HG02759 (cell line): ENCODE measurements at regions not wholly inside any gene's neighbourhood (a gene's known extent, or its start where the extent isn't known, plus 50 kb on each side); places are given as distances from the start of the nearest gene placed in this dataset.

Source experiments
- ATAC-seq: cut with Tn5 transposase; IDR thresholded peaks from one replicate; pipeline ENCODE4 v1.9.1; 2021; ENCODE audit warnings: mild to moderate bottlenecking, moderate library complexity; ENCODE audit not compliant: unreplicated experiment

DNA sequence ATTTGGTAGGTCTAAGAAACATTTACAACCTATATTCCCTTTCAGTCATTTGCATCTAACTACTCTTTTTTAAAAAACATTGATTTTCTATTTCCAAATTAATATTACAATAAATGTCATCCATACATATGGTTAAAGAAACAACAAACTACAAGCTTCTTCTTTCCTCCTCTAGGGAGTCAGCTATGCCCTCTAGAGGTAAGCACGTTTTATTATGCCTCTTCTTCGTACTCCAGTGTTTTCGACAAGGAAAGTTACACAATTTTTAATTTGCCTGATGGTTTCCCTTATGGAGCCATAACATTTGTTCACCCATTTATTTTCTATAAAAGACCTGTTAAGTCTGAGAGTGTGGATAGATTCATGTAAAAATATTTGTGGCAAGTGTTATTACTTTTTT, 183.4 kb upstream of the CDH7 start:
- ATAC-seq: no peak

DNA sequence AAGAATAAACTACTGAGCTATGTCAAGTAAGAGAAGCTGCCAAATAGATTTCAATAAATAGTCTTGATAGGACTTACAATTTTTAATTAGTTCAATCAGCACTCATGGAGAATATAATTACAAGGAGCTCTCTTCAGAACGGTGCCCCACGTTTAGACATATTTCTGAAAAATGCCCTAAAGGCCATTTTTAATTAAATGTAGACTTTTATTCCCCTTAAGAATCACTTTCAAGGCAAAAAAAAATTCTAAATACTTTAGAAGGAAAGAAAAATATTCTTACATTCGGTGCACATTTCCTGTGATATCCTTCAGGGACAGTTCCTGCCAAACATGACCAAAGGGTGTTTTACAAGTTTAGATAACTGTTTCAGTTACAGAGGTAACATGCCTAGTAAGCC, 202.5 kb upstream of the CDH7 start:
- no peak for ATAC-seq

DNA sequence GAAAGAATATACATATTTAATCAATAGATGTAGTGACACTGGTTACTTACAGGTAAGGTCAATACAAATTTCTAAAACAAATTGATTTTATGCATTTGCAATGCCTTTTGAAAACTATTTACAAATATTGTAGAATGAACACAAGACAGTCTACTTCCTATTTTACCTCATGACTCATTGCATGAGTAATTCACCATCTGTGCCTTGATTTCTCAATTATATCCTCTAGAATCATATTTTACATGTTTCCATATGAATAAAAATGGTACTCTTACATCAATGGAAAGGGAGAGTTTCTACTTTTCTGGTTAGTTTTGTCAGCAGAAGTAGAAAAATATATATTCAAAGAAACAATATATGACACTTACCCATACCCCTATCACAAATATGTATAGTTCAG, 203.8 kb upstream of the CDH7 start:
- no peak for ATAC-seq

DNA sequence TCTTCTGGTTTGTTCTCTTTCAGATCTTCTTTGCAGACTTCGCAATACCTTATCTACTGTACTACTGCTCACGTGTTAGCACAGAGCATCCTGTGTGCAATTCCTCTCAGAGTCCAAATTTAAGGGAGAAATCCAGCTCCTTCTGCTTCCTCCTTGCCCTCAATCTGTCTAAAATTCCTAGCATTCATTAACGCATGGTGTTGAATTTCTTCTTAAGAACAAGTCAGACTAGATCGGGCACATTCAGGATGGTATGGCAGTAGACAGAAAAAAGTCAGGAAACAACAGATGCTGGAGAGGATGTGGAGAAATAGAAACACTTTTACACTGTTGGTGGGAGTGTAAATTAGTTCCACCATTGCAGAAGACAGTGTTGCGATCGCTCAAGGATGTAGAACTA, 206.1 kb upstream of the CDH7 start:
- ATAC-seq: no peak

DNA sequence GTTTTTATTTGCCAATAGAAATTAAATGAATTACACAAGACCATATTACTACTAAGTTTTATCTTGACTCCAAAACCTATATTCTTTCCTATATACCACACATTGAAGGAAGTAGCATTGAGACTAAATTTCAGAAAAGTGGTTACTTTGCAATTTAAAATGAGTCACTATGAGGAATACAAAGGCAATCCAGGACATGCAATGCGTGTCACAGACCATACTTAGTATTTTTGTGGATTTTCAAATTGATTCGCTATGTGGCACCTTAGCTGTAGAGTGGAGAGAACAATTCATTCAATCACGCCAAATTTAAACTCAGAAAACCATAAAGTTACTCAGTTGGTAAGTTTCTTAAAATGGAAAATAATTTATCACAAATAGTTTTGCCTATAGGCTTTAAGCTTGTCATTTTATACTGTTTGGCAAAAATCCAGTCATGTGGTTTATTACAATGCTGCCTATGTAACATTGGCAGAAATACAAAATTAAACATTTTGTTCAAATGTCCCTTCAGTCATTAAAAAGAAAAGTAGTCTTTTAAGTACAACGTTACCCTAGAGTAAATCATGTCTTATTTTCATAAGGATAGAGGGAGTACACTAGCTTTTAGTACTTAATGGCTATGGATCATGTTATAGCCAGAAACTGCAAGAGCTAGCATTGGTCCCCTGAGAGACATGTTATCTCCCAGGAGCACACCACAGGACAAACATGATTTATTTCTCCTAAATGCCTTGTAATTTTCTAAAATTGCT, 222.8 kb upstream of the CDH7 start:
- no peak for ATAC-seq

DNA sequence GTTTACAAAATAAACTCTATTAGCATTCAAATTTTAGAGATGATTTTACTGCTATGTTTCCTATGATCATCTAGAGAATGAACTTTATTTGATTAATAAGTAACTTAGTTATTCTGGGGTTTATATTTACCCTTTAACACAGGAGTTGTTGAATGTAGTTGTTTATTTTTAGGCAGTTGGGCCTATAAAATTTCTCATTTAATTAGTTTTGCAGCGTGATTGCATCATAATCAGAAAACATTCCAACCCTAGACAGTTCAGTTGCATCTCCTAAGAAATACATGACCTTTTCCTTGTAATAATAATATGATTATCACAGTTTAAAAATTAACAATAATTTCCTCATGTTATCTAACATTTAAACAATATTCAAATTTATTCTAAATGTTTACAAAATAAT, 224.7 kb upstream of the CDH7 start:
- ATAC-seq: no peak

DNA sequence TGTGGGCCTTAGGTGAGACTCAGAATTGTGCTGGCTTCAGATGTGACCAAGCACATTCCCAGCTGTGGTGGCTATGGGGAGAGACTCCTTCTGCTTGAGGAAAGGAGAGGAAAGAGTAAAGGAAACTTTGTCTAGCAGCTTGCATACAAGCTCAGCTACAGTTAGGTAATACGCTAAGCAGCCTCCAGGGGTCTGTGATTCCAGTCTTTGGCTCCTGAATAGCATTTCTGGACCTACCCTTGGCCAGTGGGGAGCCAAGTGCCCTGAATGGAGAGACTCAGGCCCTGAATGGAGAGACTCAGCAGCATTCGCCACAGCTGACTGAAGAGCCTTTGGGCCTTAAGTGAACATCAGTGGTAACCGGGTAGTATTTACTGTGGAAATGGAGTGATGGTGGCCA, 227.4 kb upstream of the CDH7 start:
- ATAC-seq: no peak

DNA sequence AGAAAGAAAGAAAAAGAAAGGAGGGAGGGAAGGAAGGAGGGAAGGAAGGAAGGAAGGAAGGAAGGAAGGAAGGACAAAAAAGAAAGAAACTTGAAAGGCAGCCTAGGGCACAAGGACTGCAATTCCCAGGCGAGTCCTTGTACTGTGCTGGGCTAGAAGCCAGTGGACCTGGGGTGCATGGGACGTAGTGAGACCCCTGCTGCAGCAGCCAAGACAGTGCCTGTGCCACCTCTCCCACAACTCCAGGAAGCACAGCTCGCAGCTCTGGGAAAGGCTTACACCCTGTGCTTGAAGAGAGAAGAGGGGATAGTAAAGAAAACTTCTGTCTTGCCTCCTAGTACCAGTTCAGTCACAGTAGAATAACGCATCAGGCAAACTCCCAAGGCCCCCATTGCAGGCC, 227.9 kb upstream of the CDH7 start:
- ATAC-seq: no peak

DNA sequence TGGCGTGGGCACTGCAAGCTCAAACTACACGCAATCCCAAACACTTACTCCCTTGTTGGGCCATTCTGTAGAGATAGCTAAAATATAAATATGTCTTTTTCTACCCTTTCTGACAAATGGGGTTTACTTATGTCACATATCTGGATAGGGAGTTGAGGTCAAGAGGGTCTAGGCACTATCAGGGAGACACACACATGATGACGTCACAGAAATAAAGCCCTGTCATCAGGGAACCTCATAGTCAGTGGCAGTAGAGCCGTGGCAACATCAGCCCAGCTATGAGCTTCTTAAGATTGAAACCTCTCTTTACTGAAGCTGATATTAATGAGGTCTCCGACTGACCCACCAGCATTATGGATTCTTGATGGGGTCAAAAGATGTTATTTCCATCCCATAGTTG, 234.6 kb upstream of the CDH7 start:
- no peak for ATAC-seq

DNA sequence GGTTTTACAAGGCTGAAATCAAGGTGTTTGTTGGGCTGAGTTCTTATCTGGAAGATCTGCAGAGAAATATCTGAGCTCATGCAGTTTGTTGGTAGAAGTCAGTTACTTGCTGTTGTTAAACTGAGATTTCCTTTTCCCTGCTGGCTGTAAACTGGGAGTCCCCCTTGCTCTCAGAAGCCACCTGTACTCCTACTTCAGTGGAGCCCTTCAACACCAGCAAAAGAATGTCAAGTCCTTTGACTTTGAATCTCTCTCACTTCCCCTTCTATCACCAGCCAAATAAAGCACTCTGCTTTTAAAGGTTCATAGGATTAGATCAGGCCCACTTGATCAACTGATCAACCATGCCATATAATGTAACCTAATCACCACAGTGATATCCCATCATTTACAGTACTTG, 252.2 kb upstream of the CDH7 start:
- ATAC-seq: no peak

DNA sequence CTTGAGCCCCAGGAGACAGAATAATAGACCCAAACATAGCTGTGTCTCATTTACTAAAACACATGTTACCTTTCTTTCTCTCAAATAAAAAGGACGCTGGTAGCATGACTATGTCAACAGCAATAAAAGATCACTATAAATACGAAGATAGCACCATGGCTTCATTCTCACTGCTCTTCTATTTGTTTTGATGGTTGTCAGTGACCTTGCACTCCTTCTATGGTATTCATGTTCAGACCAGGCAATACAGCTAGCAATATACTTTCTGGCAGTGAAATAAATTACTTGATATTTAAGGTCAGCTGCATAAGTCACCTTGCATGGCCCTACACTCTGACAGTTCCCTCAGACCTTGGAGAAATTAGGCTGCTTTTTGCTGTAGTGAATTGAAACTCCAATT, 263.2 kb upstream of the CDH7 start:
- no peak for ATAC-seq

DNA sequence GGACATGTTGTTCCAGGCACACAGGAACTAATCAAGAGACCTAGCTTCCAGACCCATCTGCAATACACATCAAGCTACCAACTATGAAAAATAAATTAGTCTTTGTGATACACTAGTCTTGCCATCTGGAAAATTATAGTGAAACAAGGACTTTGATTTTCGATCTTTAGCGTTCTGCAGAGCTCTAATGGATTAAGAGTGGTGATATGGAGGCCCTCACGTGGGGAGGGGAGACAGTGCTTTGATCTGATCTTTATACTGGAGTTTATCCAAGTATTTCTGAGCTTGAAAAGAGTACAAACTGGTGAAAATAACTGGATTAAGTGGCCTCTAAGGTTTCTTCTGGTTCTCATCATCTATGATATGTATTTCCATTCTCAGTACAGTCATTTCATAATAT, 273.4 kb upstream of the CDH7 start:
- no peak for ATAC-seq

DNA sequence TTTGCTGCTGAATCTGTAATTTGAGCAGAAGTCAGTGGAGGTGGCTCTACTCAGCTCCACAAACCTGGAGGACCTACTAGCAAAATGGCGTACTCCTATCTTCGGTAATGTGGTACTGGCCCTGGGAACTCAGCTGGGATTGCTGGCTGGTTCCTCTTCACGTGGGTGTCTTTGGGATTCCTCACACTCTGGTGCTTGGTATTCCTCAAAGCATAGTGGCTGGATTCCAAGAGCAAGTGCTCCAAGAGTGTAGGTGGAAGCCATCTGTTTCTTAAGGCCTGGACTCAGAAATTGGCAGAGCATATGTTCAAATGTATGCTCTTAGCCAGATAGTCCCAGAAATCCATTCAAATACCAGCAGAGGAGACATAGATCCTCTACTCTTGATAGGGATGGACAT, 281.9 kb upstream of the CDH7 start:
- ATAC-seq: no peak

DNA sequence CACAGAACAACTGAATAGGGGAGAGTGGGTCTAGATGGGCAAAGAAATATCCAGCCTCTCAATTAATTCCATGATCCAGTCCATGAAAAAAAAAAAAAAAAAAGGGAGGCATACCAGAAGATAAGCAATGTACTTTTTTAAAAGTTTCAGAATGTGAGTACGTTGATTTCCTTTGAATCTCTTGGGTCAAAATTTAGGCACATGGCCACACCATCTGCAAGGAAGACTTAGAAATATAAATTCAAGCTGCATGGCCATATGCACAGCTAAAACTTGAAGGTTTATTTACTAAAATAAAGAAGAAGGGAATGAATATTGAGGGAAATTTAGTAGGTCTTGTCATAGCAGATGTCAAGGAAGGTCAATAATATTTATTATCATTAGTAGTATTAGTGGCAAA, 286.5 kb upstream of the CDH7 start:
- ATAC-seq: no peak

DNA sequence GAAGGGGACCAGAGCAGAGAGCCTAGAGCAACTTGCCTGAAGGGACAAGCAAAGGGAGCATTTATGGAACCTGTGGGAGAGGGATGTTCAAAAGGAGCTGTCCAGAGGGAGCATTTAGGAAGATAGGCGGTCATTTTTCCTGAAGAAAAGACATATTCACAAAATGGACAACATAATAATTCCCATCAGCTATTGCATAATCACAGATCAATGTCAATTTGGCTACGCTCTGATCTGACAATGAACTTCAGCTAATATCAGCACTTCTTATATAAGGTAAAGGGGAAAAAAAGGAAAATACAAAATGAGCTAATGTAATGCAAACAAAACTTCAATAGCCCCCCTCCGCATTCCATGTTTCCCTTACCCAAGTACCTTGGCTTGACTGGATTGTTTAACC, 291.1 kb upstream of the CDH7 start:
- no peak for ATAC-seq

DNA sequence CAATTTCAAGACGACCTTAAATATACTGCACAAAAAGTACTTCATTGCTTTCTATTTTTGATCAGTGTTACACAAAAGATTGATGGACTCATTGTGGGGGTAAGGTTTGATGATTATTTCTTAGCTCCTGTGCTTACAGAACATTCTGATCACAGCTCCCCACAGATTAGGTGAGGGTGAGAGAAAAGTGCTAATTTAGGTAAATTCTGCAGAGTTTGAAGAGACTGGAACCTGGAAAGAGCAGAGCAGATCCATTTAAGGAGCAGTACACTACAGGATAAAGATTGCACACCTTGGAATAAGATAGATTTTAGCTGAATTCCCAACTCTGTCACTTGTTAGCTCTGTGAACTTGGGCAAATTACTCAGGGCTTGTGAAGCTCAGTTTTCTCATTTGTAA, 291.9 kb upstream of the CDH7 start:
- ATAC-seq: no peak

DNA sequence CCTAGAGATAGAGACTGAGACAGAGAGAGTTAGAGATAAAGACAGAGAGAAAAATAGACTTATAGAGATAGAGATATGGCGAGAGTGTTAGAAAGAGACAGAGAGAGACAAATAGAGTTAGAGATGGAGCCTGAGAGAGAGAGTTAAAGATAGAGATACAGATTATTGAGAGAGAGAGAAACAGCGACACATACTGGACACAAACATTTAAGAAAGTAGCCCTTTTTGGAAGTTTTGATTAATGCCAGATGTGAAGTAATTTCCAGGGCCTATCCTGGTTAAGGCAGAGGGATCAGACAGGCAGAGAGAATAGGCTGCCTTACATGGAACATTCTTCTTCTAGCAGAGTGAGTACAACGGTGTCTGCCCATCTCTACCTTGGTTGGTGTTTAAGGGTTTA, 311.6 kb upstream of the CDH7 start:
- ATAC-seq: no peak

DNA sequence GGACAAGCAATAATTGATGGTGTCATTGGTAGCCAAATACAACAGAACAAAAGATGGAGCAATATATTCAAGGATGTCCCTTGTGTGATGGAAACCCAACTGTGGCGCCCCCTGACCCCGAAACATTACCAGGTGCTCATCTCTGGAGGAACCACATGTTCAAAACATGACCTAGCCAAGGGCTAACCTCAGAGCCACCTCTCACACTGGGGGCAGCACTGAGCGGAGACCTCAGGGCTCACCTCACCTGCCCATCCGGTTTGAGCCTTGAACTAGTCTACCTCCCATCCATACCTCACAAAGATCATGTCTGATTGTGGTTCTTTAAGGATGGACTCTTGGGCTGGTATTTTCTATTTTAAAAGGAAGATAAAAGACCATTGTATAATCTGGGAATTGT, 314.4 kb upstream of the CDH7 start:
- ATAC-seq: no peak

DNA sequence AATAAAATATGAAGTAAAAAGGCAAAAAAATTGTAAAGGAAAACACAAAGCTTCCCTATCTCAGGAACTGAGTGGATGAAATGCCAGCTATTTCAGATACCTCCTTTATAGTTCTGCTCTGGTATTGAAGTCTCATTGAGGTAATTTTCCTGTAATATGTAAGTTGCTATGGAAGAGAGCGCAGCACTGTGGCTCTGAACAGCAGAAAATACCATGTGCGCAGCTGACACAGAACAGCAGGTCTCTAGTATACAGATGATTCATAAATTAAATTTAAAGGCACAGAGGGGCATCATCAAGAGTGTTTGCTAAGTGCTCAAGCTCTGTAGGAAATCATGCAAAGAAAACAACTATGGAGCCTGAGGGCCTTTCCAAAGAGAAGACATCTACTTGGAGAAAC, 315.3 kb upstream of the CDH7 start:
- ATAC-seq: no peak

DNA sequence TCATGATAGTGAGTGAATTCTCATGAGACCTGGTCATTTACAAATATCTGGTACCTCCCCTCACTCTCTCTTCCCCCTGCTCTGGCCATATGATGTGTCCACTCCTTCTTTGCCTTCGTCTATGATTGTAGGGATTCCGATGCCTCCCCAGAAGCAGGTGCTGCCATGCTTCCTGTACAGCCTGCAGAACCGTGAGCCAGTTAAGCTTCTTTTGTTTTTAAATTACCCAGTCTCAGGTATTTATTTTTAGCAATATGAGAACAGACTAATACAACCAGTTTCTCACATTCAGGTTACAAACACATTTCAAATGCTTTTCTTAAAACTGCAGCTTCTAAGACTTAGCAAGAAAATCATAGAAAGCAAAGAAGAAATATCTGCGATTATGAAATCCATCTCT, 321.2 kb upstream of the CDH7 start:
- ATAC-seq: no peak

DNA sequence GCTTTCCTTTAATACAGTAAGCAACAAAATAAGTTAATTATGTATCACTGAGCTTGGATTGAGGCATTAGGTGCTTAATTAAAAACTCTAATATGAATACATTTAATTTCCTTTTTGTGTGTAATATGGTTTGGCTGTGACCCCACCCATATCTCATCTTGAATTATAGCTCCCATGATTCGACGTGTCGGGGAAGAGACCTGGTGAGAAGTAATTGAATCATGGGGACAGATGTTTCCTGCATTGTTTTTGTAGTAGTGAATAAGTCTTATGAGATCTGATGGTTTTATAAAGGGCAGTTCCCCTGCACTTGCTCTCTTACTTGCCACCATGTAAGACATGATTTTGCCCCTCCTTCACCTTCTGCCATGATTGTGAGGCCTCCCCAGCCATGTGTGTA, 325.4 kb upstream of the CDH7 start:
- ATAC-seq: no peak

DNA sequence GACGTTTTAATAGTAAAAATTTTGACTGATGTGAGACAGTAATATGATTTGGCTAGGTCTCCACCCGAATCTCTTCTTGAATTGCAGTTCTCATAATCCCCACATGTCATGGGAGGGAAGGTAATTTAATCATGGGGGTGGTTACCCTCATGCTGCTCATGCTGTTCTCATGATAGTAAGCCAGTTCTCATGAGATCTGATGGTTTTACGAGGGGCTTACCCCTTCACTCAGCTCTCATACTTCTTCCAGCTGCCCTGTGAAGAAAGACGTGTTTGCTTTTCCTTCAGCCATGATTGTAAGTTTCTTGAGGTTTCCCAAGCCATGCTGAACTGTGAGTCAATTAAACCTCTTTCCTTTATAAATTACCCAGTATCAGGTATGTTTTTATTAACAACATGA, 327.0 kb upstream of the CDH7 start:
- no peak for ATAC-seq

DNA sequence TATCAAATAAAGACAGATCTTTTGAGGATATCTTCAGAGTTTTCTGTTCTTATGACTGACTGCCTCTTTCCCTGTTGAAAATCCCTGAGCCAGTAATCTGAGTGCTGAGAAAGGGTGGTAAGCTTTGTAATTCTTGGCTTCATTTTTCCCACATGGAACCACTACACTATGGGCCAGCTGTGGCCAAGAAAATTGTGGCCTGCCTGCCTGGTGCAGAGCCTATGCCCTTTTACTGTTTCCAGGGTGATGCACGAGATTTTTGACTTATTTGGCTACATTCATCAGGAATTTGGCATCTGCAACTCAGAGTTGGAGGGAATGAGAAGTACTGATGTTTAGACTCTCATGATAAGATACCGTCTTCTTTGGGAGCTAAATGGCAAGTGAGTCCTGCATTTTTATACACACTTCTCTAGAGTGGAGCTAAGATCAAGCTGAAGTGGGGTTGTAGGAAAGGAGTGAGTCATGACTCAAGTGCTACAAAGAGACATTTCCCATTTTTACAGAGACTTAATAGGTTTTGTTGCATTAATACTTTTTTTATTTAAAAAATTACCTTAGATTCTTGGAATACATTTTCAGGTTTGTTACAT, 328.2 kb upstream of the CDH7 start:
- no peak for ATAC-seq
